K562 (cell line): ENCODE measurements at regions not wholly inside any gene's neighbourhood (a gene's known extent, or its start where the extent isn't known, plus 50 kb on each side); places are given as distances from the start of the nearest gene placed in this dataset.
A peak's percentile ranks its signal among the peaks of the same experiment; 100 is the strongest.

Source experiments
- ATAC-seq: fragments of 200-7000 bp; cut with Tn5 transposase; 3 replicates; pipeline ENCODE4 v1.9.1; 2020; ENCODE audit warnings: moderate library complexity
- BruUV-seq: library from RNA; stranded (reverse); fragments of 400-500 nt; replicated peaks from 2 replicates; lab custom pipeline; 2021; lab: Mats Ljungman, UMichigan
- CTCF ChIA-PET: fragments of 300-600 bp; formaldehyde crosslinking; extraction: SDS; loops from one replicate; lab custom pipeline; 2021; ENCODE audit warnings: low intra/inter-chr PET ratio; lab: Yijun Ruan, JAX
- POLR2A ChIA-PET: fragments of 300-600, 350-650 bp; sonication (Branson Sonifier 250); formaldehyde crosslinking; extraction: SDS; loops from one replicate; lab custom pipeline; 2021; ENCODE audit warnings: antibody characterized with exemption, inconsistent platforms; lab: Yijun Ruan, JAX
- DNase-seq, 4 experiments: peaks; one replicate each; pipeline versions ENCODE4 v3.0.0 to v3.0.0-alpha.2; 2011 to 2018; ENCODE audit warnings: low spot score in 3 of 4, mixed read lengths in 3 of 4; ENCODE audit errors: extremely low read depth in 1 of 4
- FAIRE-seq: peaks from 2 replicates; lab custom pipeline; 2011; peaks lifted over from hg19 to GRCh38; lab: Jason Lieb, UNC
- H2AFZ ChIP-seq: 2 replicates; pipeline ENCODE4 v1.6.0; 2011; ENCODE audit warnings: low read depth, low read length, control low read depth, inconsistent platforms
- H3K27ac ChIP-seq: fragments of 200-600 bp; 3 replicates; pipeline ENCODE4 v1.8.0; 2011; ENCODE audit warnings: low read depth, mild to moderate bottlenecking, control low read depth, inconsistent platforms, low read length, moderate library complexity, mixed read lengths; ENCODE audit errors: extremely low read depth
- H3K27me3 ChIP-seq, 2 experiments: fragments of 300-600 bp in 1 of 2; 2 replicates in 1 of 2; 3 replicates in 1 of 2; pipeline versions ENCODE4 v1.6.0 to v1.8.0; 2011; ENCODE audit warnings: inconsistent platforms in 2 of 2, low read length in 2 of 2, mild to moderate bottlenecking in 1 of 2, mixed read lengths in 1 of 2, moderate library complexity in 1 of 2; ENCODE audit not compliant: control insufficient read depth in 2 of 2, insufficient read depth in 2 of 2
- H3K36me3 ChIP-seq: fragments of 300-600 bp; 3 replicates; pipeline ENCODE4 v1.8.0; 2011; ENCODE audit warnings: mild to moderate bottlenecking, low read length, inconsistent platforms; ENCODE audit not compliant: control insufficient read depth, insufficient read depth
- H3K4me1 ChIP-seq, 2 experiments: fragments of 200-600 bp in 1 of 2; replicated peaks in 1 of 2; 2 replicates in 1 of 2; 3 replicates in 1 of 2; pipeline versions ENCODE4 v1.5.1 to v1.8.0; 2011; ENCODE audit warnings: inconsistent platforms in 2 of 2, low read length in 2 of 2, mild to moderate bottlenecking in 1 of 2, mixed read lengths in 1 of 2, moderate library complexity in 1 of 2; ENCODE audit not compliant: control insufficient read depth in 2 of 2, insufficient read depth in 2 of 2
- H3K4me2 ChIP-seq: 2 replicates; pipeline ENCODE4 v1.6.1; 2011; ENCODE audit warnings: low read length, control low read depth, inconsistent platforms, mixed read lengths; ENCODE audit not compliant: insufficient read depth
- H3K4me3 ChIP-seq: fragments of 200-600 bp; sonication (generic), shearing (Covaris generic); 2 replicates; pipeline ENCODE4 v1.5.1; 2016; ENCODE audit warnings: control low read depth, inconsistent platforms
- H3K79me2 ChIP-seq: fragments of 200-600 bp; 3 replicates; pipeline ENCODE4 v1.8.0; 2011; ENCODE audit warnings: low read length, inconsistent platforms; ENCODE audit not compliant: control insufficient read depth, insufficient read depth
- H3K9ac ChIP-seq, 2 experiments: 2 replicates each; pipeline versions ENCODE4 v1.6.0 to v1.6.1; 2011; ENCODE audit warnings: low read depth in 2 of 2, low read length in 2 of 2, control low read depth in 1 of 2, inconsistent platforms in 1 of 2, mild to moderate bottlenecking in 1 of 2, mixed read lengths in 1 of 2; ENCODE audit not compliant: insufficient read depth in 1 of 2
- H3K9me1 ChIP-seq: one replicate; pipeline ENCODE4 v1.6.0; 2011; ENCODE audit warnings: inconsistent platforms, mild to moderate bottlenecking, low read length, moderate library complexity; ENCODE audit not compliant: control insufficient read depth, insufficient read depth
- H3K9me3 ChIP-seq: replicated peaks from 2 replicates; pipeline ENCODE4 v1.5.1; 2011; ENCODE audit warnings: low read depth, low read length, inconsistent platforms; ENCODE audit not compliant: control insufficient read depth, insufficient read depth
- H4K20me1 ChIP-seq: replicated peaks from 2 replicates; pipeline ENCODE4 v1.6.1; 2011; ENCODE audit warnings: low read length, inconsistent platforms, mixed read lengths; ENCODE audit not compliant: control insufficient read depth, insufficient read depth
- C11orf30 ChIP-seq: fragments of 450-650 bp; IDR thresholded peaks from 2 replicates; pipeline ENCODE4 v1.6.1; 2016; ENCODE audit warnings: low read depth, mild to moderate bottlenecking
- CBX1 ChIP-seq: sonication (generic); IDR thresholded peaks from 2 replicates; pipeline ENCODE4 v1.6.1; 2016; ENCODE audit warnings: antibody characterized with exemption, low read depth, mild to moderate bottlenecking
- MAFF ChIP-seq: IDR thresholded peaks from 2 replicates; pipeline ENCODE4 v1.6.1; 2012; ENCODE audit warnings: low read length, improper control_type of control experiment
- MAFK ChIP-seq: IDR thresholded peaks from 2 replicates; pipeline ENCODE4 v1.6.1; 2011; ENCODE audit warnings: low read length, improper control_type of control experiment
- ZNF316 ChIP-seq: fragments of 450-650 bp; IDR thresholded peaks from 2 replicates; pipeline ENCODE4 v1.6.1; 2016
- WGBS: fragments of 100-300 bp; shearing (Covaris generic); methylation state at CpG from one replicate; pipeline ENCODE4 v1.1.6; 2016; ENCODE audit warnings: low coverage, mixed read lengths; ENCODE audit not compliant: insufficient coverage; ENCODE audit errors: missing lambda C conversion rate; 5-methylcytosine and 5-hydroxymethylcytosine counted together
- in situ Hi-C: fragments of 300-500 bp; cut with MboI; formaldehyde crosslinking; loops from 4 replicates; pipeline ENCODE4 v1.15.0; 2018; ENCODE audit warnings: inconsistent platforms, mixed read lengths
- intact Hi-C: fragments of 100-400 bp; cut with micrococcal nuclease; formaldehyde crosslinking; loops from 2 replicates; pipeline ENCODE4 v1.14.2; 2022
- TF ChIP-seq, protein P1 (sequence below): fragments of 250-450 bp; sonication (Bioruptor Pico); IDR thresholded peaks from 2 replicates; pipeline ENCODE4 v1.9.0; 2021; ENCODE audit warnings: mild to moderate bottlenecking
- TF ChIP-seq, protein P2 (sequence below): IDR thresholded peaks from 2 replicates; pipeline ENCODE4 v1.6.1; 2014; ENCODE audit warnings: antibody characterized with exemption
- TF ChIP-seq, protein P3 (sequence below): sonication (generic); formaldehyde crosslinking; IDR thresholded peaks from 2 replicates; pipeline ENCODE4 v1.8.0; 2022; ENCODE audit warnings: missing genetic modification reagents, mild to moderate bottlenecking, borderline replicate concordance

DNA sequence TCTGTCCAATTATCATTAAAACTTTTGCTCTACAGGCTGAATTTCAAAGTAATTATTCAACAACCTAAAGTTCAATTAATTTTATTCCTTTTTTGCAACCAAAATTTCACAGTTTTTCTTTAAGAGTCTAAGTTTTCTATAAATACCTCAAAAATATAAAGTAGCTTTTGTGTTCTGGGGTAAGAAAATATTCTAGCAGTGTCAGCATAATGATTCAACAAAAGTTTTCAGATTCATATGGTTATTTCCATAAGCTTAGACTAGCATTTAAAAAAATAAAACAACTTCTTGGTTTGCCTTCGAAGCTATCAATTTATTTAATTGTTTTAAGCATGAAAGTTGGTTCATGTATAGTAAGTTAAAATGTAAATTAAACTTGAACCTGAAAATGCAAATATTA, 1962.3 kb upstream of the CDH6 start:
- H3K27ac ChIP-seq: no peak overlapping the region
- TF ChIP-seq MAFK (peak; percentile 8; the same call in 1 of the 2 replicates), MAFF (peak; percentile 43; the same call in 1 of the 2 replicates), ZNF316 (peak; percentile 71), C11orf30 (0 out of 2 replicates have a peak, but pooled peaks have one; percentile 36), CBX1 (no peak)
- TF ChIP-seq, protein P1, sequence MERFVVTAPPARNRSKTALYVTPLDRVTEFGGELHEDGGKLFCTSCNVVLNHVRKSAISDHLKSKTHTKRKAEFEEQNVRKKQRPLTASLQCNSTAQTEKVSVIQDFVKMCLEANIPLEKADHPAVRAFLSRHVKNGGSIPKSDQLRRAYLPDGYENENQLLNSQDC (CRISPR knock-in tag): no peak
- TF ChIP-seq, protein P2, sequence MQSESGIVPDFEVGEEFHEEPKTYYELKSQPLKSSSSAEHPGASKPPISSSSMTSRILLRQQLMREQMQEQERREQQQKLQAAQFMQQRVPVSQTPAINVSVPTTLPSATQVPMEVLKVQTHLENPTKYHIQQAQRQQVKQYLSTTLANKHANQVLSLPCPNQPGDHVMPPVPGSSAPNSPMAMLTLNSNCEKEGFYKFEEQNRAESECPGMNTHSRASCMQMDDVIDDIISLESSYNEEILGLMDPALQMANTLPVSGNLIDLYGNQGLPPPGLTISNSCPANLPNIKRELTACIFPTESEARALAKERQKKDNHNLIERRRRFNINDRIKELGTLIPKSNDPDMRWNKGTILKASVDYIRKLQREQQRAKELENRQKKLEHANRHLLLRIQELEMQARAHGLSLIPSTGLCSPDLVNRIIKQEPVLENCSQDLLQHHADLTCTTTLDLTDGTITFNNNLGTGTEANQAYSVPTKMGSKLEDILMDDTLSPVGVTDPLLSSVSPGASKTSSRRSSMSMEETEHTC: no peak
- TF ChIP-seq, protein P3, sequence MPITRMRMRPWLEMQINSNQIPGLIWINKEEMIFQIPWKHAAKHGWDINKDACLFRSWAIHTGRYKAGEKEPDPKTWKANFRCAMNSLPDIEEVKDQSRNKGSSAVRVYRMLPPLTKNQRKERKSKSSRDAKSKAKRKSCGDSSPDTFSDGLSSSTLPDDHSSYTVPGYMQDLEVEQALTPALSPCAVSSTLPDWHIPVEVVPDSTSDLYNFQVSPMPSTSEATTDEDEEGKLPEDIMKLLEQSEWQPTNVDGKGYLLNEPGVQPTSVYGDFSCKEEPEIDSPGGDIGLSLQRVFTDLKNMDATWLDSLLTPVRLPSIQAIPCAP (CRISPR knock-in tag): no peak
- ATAC-seq (no peak), FAIRE-seq (no peak), DNase-seq (no peak)
- H3K36me3 ChIP-seq: no peaks in the 10 kb centered on the region
- no peaks in the 10 kb centered on the region for H3K27me3 ChIP-seq
- intact Hi-C loops: no loop called here
- CTCF ChIA-PET: no interaction called here
- no TSS peak for BruUV-seq
- H3K9ac ChIP-seq: no peak overlapping the region
- in situ Hi-C loops: no loop called here
- H3K4me3 ChIP-seq: no peak overlapping the region
- no peak overlapping the region for H2AFZ ChIP-seq
- no peaks in the 10 kb centered on the region; the same call in 1 of the 2 replicates for H3K9me3 ChIP-seq
- WGBS: 0% methylated on average over 1 of the region's 1 CpG
- H3K9me1 ChIP-seq: no peaks in the 10 kb centered on the region
- POLR2A ChIA-PET: no interaction called here
- H4K20me1 ChIP-seq: no peaks in the 10 kb centered on the region
- H3K4me1 ChIP-seq: no peaks in the 10 kb centered on the region
- H3K79me2 ChIP-seq: no peaks in the 10 kb centered on the region
- no peak overlapping the region for H3K4me2 ChIP-seq
